Kidney epithelial cell (primary cell): ENCODE measurements at regions not wholly inside any gene's neighbourhood (a gene's known extent, or its start where the extent isn't known, plus 50 kb on each side); places are given as distances from the start of the nearest gene placed in this dataset.

Source experiments
- DNase-seq: peaks from one replicate; pipeline ENCODE4 v3.0.0-alpha.2; 2010; ENCODE audit warnings: low read depth
- H3K27me3 ChIP-seq: 2 replicates; pipeline ENCODE4 v1.6.0; 2011; ENCODE audit warnings: low read length; ENCODE audit not compliant: control insufficient read depth, insufficient read depth
- H3K36me3 ChIP-seq: 2 replicates; pipeline ENCODE4 v1.5.1; 2011; ENCODE audit warnings: low read length; ENCODE audit not compliant: control insufficient read depth, insufficient read depth
- H3K4me3 ChIP-seq: 2 replicates; pipeline ENCODE4 v1.5.1; 2011; ENCODE audit warnings: low read depth, mild to moderate bottlenecking, control low read depth, low read length
- TF ChIP-seq, protein P1 (sequence below): IDR thresholded peaks from 2 replicates; pipeline ENCODE4 v1.5.1; 2011; ENCODE audit warnings: mild to moderate bottlenecking, moderate library complexity, low read length, control low read depth, inconsistent platforms; ENCODE audit not compliant: insufficient read depth, poor library complexity, severe bottlenecking

DNA sequence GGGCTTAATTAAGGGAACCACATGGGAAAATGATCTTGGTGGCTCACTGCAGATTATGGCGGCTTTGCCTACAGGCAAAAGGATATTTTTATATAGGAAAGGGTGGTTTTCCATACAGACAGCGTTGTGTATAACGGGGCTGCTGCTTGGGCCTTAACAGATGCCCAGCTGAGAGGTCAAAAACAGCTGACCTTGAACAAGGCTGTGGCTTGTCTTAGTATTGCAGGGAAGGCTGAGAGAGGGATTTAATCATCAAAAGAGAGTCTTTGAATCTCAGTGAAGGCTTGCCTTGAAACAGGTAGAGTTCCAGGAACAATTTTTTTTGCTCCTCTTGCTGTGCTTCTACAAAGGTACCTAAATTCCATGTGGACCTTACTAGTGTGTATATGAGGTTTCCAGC, 301.6 kb upstream of the C11orf87 start:
- TF ChIP-seq, protein P1, sequence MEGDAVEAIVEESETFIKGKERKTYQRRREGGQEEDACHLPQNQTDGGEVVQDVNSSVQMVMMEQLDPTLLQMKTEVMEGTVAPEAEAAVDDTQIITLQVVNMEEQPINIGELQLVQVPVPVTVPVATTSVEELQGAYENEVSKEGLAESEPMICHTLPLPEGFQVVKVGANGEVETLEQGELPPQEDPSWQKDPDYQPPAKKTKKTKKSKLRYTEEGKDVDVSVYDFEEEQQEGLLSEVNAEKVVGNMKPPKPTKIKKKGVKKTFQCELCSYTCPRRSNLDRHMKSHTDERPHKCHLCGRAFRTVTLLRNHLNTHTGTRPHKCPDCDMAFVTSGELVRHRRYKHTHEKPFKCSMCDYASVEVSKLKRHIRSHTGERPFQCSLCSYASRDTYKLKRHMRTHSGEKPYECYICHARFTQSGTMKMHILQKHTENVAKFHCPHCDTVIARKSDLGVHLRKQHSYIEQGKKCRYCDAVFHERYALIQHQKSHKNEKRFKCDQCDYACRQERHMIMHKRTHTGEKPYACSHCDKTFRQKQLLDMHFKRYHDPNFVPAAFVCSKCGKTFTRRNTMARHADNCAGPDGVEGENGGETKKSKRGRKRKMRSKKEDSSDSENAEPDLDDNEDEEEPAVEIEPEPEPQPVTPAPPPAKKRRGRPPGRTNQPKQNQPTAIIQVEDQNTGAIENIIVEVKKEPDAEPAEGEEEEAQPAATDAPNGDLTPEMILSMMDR = no peak
- H3K4me3 ChIP-seq = no peak overlapping the region
- no peak for DNase-seq
- H3K36me3 ChIP-seq = no peaks in the 10 kb centered on the region
- H3K27me3 ChIP-seq = no peaks in the 10 kb centered on the region

GRCh38 chr11:109121173-109121932, 300.6 kb upstream of the C11orf87 start:
- Histone ChIP-seq H3K36me3 (no peaks in the 10 kb centered on the region), H3K27me3 (no peaks in the 10 kb centered on the region), H3K4me3 (no peak overlapping the region)
- no peak for DNase-seq
- TF ChIP-seq, protein P1 = no peak

GRCh38 chr11:109123816-109124787, 297.9 kb upstream of the C11orf87 start:
- Histone ChIP-seq H3K27me3 (no peaks in the 10 kb centered on the region), H3K36me3 (no peaks in the 10 kb centered on the region), H3K4me3 (no peak overlapping the region)
- DNase-seq = no peak
- TF ChIP-seq, protein P1 = no peak

DNA sequence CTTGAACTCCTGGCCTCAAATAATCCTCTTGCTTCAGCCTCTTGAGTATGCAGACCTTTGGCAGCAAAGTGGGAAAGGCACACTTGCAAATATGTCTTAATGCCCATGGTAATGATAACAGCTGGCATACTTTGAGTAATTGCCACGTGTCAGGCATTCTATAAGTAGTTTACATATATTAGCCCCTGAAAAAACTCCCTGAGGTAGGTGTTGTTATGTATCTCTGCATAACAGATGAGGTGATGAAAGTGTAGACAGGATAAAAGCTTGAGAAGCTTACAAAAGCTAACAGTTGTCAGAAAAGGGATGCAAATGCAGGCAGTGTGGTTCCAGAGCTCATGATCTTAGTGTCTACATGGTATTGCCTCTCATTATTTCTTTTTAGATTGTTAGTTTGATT, 291.1 kb upstream of the C11orf87 start:
- no peak for DNase-seq
- no peaks in the 10 kb centered on the region for H3K36me3 ChIP-seq
- no peaks in the 10 kb centered on the region for H3K27me3 ChIP-seq
- TF ChIP-seq, protein P1 = no peak
- H3K4me3 ChIP-seq = no peak overlapping the region

DNA sequence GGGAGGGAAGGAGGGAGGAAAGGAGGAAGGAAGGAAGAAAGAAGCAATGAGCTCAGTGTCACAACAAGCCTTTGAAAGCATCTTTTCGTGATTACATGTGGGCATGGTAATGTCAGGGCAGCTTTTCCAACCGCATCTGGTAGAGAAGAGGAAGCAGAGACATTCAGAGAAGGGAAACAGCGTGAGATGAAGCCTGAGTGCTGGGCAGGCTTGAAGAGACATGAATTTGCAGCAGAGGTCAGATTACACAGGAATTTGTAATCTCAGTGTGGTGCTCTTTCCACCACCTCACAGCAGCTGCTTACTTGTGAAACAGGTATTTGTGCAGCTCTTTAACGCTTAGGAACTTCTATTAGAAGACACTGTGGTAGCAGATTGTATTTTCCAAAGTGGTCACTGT, 289.5 kb upstream of the C11orf87 start:
- TF ChIP-seq, protein P1 = no peak
- Histone ChIP-seq H3K4me3 (no peak overlapping the region), H3K27me3 (no peaks in the 10 kb centered on the region), H3K36me3 (no peaks in the 10 kb centered on the region)
- no peak for DNase-seq
